Midbrain (tissue), 1 donor: ENCODE measurements at regions not wholly inside any gene's neighbourhood (a gene's known extent, or its start where the extent isn't known, plus 50 kb on each side); places are given as distances from the start of the nearest gene placed in this dataset.

Source experiments
- DNase-seq: peaks from one replicate; lab custom pipeline; 2025; lab: John Stamatoyannopoulos, UW

- no peak for DNase-seq
These were observed 247.0 kb downstream of the ICOS start for GRCh38 chr2:204183608-204184007.

- no peak for DNase-seq
These were observed 247.7 kb downstream of the ICOS start for GRCh38 chr2:204184226-204184625.

DNA sequence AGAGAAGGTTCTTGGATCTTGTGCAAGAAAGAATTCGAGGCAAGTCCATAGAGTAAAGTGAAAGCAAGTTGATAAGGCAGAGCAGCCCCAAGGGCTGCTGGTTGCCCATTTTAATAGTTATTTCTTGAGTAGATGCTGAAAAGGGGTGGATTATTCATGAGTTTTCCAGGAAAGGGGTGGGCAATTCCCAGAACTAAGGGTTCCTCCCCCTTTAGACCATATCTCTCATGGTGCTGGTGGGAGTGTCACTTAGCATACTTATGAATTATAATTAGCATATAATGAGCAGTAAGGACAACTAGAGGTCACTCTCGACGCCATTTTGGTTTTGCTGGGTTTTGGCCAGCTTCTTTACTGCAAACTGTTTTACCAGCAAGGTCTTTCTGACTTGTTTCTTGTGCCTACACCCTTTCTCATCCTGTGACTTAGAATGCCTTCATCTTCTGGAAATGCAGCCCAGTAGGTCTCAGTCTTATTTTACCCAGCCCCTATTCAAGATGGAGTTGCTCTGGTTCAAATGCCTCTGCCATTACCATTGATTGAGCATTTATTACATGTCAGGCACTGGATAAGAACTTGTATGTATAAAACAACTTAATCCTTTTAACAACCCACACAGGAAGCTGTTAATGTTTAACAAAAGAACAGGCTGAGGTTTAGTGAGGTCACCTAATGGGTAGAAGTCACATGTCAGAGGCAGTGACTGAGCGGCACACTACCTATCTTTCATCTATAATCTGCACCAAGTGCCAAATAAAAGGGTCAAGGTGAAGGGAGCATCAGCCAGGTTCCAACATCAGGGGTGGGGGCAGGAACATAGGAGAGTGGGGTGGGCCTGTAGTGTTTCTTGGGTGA is 250.9 kb downstream of the ICOS start:
- DNase-seq: no peak

GRCh38 chr2:204191574-204191973 is 255.0 kb downstream of the ICOS start:
- DNase-seq: no peak

- no peak for DNase-seq
These were observed 258.9 kb downstream of the ICOS start for GRCh38 chr2:204195498-204195897.

DNA sequence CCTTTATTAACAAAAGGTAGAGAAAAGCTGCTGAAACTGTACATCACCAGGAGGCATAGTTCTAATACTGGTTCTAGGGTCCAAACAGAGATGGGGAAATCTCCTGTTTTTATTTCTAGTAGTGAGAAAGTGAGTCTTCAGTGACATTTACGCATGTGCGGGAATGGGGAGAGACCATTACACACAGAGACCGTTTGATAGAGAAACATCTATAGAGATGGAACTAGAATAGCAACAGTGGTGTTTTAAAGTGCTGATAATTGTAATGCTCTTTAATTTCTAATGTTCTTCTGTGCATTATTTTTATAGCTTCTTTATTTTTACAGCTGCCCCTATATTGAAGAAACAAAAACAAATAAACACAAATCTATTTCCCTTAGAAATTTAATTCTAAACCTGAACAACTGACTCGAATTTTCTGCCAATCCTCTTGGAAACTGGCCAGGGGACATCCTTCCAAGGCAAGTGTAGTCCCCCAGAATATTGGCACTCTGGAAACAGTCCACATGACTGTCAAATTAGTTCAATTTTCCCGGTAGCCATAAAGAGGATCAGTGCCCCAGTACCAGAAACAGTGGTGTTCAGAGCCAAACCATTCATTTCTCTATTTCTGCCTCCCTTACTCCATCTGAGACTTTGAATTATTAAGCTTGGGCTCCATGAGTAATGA is 260.9 kb downstream of the ICOS start:
- DNase-seq: peak; percentile 0

DNA sequence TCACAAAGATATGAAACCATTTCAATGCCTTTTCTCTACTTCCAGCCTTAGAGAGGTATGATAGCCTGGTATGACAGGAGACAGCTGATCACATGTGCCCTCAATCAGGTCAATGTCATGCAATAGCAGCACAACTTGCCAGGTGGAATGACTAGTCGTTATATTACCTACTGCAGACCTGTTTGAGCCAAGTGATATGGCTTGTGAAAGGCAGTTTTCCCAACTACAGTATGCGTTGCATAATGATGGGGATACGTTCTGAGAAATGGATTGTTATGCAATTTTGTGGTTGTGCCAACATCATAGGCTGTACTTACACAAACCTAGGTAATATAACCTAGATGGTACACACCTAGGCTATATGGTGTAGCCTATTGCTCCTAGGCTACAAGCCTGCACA is 262.8 kb downstream of the ICOS start:
- no peak for DNase-seq

GRCh38 chr2:204201507-204201906 is 264.9 kb downstream of the ICOS start:
- DNase-seq: no peak

GRCh38 chr2:204202253-204202652 is 265.7 kb downstream of the ICOS start:
- no peak for DNase-seq

- DNase-seq: no peak
These were observed 267.1 kb downstream of the ICOS start for GRCh38 chr2:204203704-204204103.

- no peak for DNase-seq
These were observed 268.5 kb downstream of the ICOS start for GRCh38 chr2:204205082-204205481.

- no peak for DNase-seq
These were observed 269.0 kb downstream of the ICOS start for GRCh38 chr2:204205538-204205937.

DNA sequence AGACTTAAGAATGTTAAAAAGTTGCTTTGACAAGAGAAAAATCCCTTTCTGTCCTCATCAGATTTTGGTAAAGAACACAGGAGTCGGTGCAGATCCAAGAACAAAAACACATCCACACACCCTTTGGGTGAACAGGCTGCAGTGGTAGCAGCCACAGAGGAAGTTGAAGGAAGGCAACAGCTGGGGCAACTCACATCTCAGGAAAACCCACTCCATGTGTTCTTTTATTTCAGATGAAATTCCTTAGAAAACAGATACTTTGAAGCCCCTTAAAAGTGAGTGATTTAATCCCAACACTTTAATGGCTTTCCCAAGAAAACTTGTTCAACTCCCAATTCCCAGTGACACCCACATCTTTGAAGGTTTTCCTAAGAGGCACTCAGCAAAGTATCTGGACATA is 271.3 kb downstream of the ICOS start:
- no peak for DNase-seq

DNA sequence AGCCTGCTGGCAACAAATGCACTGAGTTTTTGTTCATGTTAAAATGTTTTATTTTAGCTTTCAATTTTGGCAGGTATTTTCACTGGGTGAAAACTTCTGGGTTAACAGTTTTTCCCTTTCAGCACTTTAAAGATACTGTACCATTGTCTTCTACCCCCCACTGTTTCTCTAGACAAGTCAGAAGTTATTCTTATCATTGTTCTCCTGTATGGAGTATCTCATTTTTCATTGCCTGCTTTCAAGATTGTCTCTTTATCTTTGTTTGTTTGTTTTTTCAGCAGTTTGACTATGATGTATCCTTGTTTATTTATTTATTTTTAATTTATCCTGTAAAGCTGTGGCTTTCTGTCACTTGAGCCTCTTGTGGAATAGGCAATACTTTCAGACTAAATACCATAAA is 277.0 kb downstream of the ICOS start:
- DNase-seq: no peak

DNA sequence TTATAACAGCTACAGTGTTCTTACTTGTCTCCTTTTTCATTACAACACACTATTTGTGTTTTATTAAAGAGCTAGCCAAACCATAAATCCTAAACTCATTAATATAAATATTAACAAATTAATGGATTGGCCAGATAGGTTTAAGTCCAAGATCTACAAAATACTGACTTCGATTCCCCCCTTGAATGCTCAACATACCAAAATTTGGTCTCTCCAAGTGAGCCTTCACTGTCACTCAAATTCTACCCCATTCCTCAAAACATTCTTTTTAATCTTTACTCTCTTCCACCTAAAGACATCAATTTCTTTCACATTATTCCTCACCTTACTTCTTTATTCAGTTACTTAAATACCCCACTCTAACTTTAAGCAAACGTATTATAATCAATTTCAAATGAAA is 281.5 kb downstream of the ICOS start:
- DNase-seq: no peak

DNA sequence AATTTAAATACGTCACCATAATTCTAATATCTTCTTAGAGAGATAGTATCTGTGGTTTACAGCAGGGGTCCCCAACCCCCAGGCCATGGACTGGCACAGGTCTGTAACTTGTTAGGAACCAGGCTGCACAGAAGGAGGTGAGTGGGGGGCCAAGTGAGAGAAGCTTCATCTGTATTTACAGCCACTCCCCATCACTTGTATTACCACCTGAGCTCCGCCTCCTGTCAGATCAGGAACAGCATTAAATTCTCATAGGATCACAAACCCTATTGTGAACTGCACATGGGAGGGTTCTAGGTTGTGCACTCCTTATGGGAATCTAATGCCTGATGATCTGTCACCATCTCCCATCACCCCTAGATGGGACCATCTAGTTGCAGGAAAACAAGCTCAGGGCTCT is 282.6 kb downstream of the ICOS start:
- DNase-seq: no peak

- DNase-seq: no peak
These were observed 284.3 kb downstream of the ICOS start for GRCh38 chr2:204220896-204221295.

- DNase-seq: no peak
These were observed 286.5 kb downstream of the ICOS start for GRCh38 chr2:204223046-204223445.

GRCh38 chr2:204223544-204223943 is 287.0 kb downstream of the ICOS start:
- DNase-seq: no peak

DNA sequence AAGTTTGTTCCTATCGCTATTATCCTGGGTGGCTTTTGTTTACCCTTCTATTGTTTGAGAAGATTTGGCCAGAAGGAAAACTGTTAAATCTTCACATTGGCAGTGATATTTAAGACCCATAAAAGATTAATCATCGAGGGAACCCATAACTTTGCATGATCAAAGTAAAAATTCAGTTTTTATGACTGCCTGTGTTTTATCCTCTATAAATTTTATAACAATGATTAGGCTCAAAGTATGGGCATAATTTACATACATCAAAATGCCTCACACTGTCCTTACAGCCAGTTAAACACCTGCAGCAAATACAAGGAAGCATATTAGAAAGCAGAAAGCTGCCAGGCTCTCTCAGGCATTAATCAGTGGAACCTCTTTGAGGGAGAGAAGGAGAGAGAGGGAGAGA is 289.1 kb downstream of the ICOS start:
- DNase-seq: no peak

DNA sequence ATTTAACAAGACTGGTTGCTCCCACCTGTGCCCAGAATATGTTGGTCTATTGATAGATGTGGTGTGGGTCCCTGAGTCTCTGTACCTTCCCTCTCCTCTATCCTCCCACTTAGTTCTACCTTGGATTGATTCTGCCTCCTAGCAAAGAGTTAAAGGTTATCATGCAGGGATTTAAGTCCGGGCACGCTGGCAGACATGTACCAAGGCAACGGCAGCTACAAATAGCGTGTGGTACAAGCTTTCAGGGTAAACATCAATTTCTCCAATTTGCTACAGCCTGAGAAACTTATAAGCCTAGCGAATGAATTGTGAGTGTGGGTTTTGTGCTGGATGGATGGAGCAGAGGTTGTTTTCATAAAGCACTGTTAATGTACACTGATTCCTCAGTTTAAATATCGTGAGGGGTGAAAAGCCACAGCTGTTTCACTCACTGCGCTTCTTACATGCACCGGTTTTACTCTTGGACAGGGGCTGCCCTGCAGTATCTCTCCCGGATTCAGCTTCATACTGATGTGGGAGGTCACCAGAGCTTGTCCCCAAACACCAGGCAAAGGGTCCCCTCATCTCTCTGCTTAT is 289.8 kb downstream of the ICOS start:
- DNase-seq: no peak

DNA sequence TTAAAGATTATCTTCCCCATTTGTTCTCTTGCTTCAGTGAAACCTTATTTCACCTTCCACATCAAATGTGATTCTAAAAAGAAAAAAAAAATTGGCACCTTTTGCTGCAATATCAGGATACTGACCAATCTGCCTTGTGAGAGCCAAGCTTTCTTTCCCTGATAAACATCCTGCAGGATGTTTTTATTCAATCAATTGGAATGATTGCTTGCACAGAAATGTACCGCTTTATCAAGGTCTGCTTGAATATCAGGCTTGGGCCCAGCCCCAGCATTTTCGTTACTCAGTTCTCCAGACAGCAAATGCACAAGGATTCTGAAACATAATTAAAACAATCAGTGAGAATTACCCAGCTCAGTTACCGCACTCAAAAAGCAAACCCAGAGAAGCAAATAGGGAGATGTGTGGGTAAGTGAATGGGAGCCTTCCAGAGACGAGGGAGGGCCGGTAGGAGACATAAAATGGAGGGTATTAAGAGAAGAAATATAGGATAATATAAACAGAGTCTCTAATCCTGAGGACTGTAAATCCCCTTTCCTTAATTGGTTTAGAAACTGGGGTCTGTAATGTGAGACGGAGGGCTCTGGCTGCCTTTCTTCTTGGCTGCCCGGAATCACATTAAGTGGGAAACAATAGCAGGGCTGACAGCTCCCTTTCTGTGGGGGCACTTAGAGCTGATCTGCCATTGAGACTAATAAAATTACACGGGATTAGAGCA is 291.8 kb downstream of the ICOS start:
- no peak for DNase-seq

- no peak for DNase-seq
These were observed 297.7 kb downstream of the ICOS start for GRCh38 chr2:204234248-204234647.
